Mesenchymal stem cell (in vitro differentiated cells and primary cell): ENCODE measurements at regions not wholly inside any gene's neighbourhood (a gene's known extent, or its start where the extent isn't known, plus 50 kb on each side); places are given as distances from the start of the nearest gene placed in this dataset.

Experiments
- DNase-seq: peaks from one replicate; pipeline ENCODE4 v3.0.0-alpha.2; 2013
- H2AFZ ChIP-seq: one replicate; pipeline ENCODE4 v1.6.1; 2013; ENCODE audit warnings: low read depth, mild to moderate bottlenecking, control low read depth, inconsistent platforms, low read length, moderate library complexity
- H2AK5ac ChIP-seq: 2 replicates; pipeline ENCODE4 v1.6.1; 2013; ENCODE audit warnings: low read length, moderate library complexity, mild to moderate bottlenecking, inconsistent platforms; ENCODE audit not compliant: severe bottlenecking
- H2BK120ac ChIP-seq: one replicate; pipeline ENCODE4 v1.6.1; 2013; ENCODE audit warnings: low read depth, mild to moderate bottlenecking, inconsistent platforms, low read length, moderate library complexity
- H2BK12ac ChIP-seq, 2 experiments: one replicate each; pipeline ENCODE4 v1.6.1; 2013; ENCODE audit warnings: inconsistent platforms in 2 of 2, low read length in 2 of 2, mild to moderate bottlenecking in 2 of 2, moderate library complexity in 2 of 2, control low read depth in 1 of 2
- H2BK15ac ChIP-seq: one replicate; pipeline ENCODE4 v1.6.1; 2013; ENCODE audit warnings: mild to moderate bottlenecking, low read depth, inconsistent platforms; ENCODE audit not compliant: poor library complexity, severe bottlenecking
- H2BK5ac ChIP-seq: 2 replicates; pipeline ENCODE4 v1.6.1; 2013; ENCODE audit warnings: low read depth, mild to moderate bottlenecking, low read length, control low read depth, inconsistent platforms; ENCODE audit not compliant: poor library complexity, severe bottlenecking
- H3K14ac ChIP-seq, 2 experiments: one replicate each; pipeline ENCODE4 v1.6.1; 2013; ENCODE audit warnings: inconsistent platforms in 2 of 2, low read length in 2 of 2, control low read depth in 1 of 2, mild to moderate bottlenecking in 1 of 2, moderate library complexity in 1 of 2
- H3K18ac ChIP-seq, 2 experiments: one replicate each; pipeline ENCODE4 v1.6.1; 2013; ENCODE audit warnings: inconsistent platforms in 2 of 2, low read length in 2 of 2, control low read depth in 1 of 2, low read depth in 1 of 2, mild to moderate bottlenecking in 1 of 2
- H3K23ac ChIP-seq, 2 experiments: one replicate each; pipeline ENCODE4 v1.6.1; 2013; ENCODE audit warnings: inconsistent platforms in 2 of 2, low read length in 2 of 2, mild to moderate bottlenecking in 2 of 2, moderate library complexity in 2 of 2, control low read depth in 1 of 2
- H3K27ac ChIP-seq: 2 replicates; pipeline ENCODE4 v1.5.1; 2013; ENCODE audit warnings: mild to moderate bottlenecking, moderate library complexity, low read length, control low read depth, inconsistent platforms; ENCODE audit not compliant: poor library complexity, severe bottlenecking
- H3K27me3 ChIP-seq, 2 experiments: 2 replicates each; pipeline versions ENCODE4 v1.6.1 to v1.7.0; 2013; ENCODE audit warnings: low read length in 2 of 2, mild to moderate bottlenecking in 2 of 2, moderate library complexity in 2 of 2, control low read depth in 1 of 2, inconsistent platforms in 1 of 2; ENCODE audit not compliant: control insufficient read depth in 1 of 2, insufficient read depth in 1 of 2
- H3K36me3 ChIP-seq, 2 experiments: 2 replicates each; pipeline versions ENCODE4 v1.6.1 to v1.7.0; 2013; ENCODE audit warnings: low read length in 2 of 2, control low read depth in 1 of 2, inconsistent platforms in 1 of 2, low read depth in 1 of 2, mild to moderate bottlenecking in 1 of 2; ENCODE audit not compliant: insufficient read depth in 2 of 2, control insufficient read depth in 1 of 2
- H3K4ac ChIP-seq, 2 experiments: one replicate each; pipeline ENCODE4 v1.6.1; 2013; ENCODE audit warnings: inconsistent platforms in 2 of 2, low read length in 2 of 2, mild to moderate bottlenecking in 2 of 2, moderate library complexity in 2 of 2, control low read depth in 1 of 2, low read depth in 1 of 2
- H3K4me1 ChIP-seq: 2 replicates; pipeline ENCODE4 v1.6.1; 2013; ENCODE audit warnings: low read depth, low read length, control low read depth; ENCODE audit not compliant: control insufficient read depth, insufficient read depth
- H3K4me2 ChIP-seq: 2 replicates; pipeline ENCODE4 v1.6.1; 2013; ENCODE audit warnings: low read length, mild to moderate bottlenecking, inconsistent platforms; ENCODE audit not compliant: poor library complexity, severe bottlenecking
- H3K4me3 ChIP-seq, 2 experiments: 2 replicates each; pipeline versions ENCODE4 v1.5.1 to v1.7.0; 2013; ENCODE audit warnings: low read length in 2 of 2, mild to moderate bottlenecking in 2 of 2, control low read depth in 1 of 2, low read depth in 1 of 2; ENCODE audit not compliant: insufficient read depth in 1 of 2
- H3K79me1 ChIP-seq: replicated peaks from 2 replicates; pipeline ENCODE4 v1.6.1; 2013; ENCODE audit warnings: mild to moderate bottlenecking, control low read depth, low read length, inconsistent platforms; ENCODE audit not compliant: poor library complexity, severe bottlenecking
- H3K9ac ChIP-seq: 2 replicates; pipeline ENCODE4 v1.7.0; 2013; ENCODE audit warnings: mild to moderate bottlenecking, low read length, moderate library complexity
- H3K9me3 ChIP-seq: 2 replicates; pipeline ENCODE4 v1.7.0; 2013; ENCODE audit warnings: mild to moderate bottlenecking, low read length; ENCODE audit not compliant: control insufficient read depth
- H4K8ac ChIP-seq: one replicate; pipeline ENCODE4 v1.6.1; 2013; ENCODE audit warnings: inconsistent platforms, mild to moderate bottlenecking, low read length, moderate library complexity
- H4K91ac ChIP-seq: one replicate; pipeline ENCODE4 v1.6.1; 2013; ENCODE audit warnings: mild to moderate bottlenecking, low read length, inconsistent platforms
- WGBS: methylation state at CpG from one replicate; pipeline ENCODE4 v1.1.7; 2013; ENCODE audit warnings: mixed read lengths; 5-methylcytosine and 5-hydroxymethylcytosine counted together

- H2BK15ac ChIP-seq: no peak overlapping the region
- H3K14ac ChIP-seq: no peak overlapping the region
- no peak overlapping the region for H2AK5ac ChIP-seq
- H3K4ac ChIP-seq: no peak overlapping the region
- H3K4me3 ChIP-seq: no peak overlapping the region
- no peak for DNase-seq
- no peak overlapping the region for H4K8ac ChIP-seq
- no peak overlapping the region for H4K91ac ChIP-seq
- H3K79me1 ChIP-seq: no peaks in the 10 kb centered on the region
- H3K9ac ChIP-seq: no peak overlapping the region
- H2BK12ac ChIP-seq: no peak overlapping the region
- H3K18ac ChIP-seq: no peak overlapping the region
- no peak overlapping the region for H2BK5ac ChIP-seq
- H2BK120ac ChIP-seq: no peak overlapping the region
- no peaks in the 10 kb centered on the region for H3K4me1 ChIP-seq
- no peaks in the 10 kb centered on the region for H3K27me3 ChIP-seq
- no peak overlapping the region for H2AFZ ChIP-seq
- H3K36me3 ChIP-seq: no peaks in the 10 kb centered on the region
- no peak overlapping the region for H3K23ac ChIP-seq
- H3K27ac ChIP-seq: no peak overlapping the region
- no CpG with 5 or more reads among the region's 1 CpG for WGBS
- H3K9me3 ChIP-seq: no peaks in the 10 kb centered on the region
- H3K4me2 ChIP-seq: no peak overlapping the region
Measured at GRCh38 chr16:65494080-65494479, 372.2 kb upstream of the CDH11 start.

DNA sequence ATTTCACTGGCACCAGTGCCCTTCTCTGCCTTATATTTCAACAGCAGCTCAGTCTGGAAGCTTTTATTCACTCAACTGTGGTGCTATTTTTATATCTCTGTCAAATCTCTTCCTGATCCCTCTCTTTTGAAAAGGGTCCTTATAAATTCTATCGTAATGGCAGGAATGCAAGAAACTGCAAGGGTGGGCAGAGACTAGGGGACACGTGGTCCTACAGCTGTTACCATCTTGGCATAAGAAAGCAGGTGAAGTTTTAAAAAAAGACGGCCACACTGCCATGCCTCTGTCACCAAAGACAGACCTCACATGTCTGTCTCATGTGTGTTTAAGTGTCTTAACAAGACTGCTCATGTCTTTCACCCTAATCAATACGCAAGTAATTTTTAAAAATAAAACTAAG lies 368.4 kb upstream of the CDH11 start:
- no peak overlapping the region for H3K23ac ChIP-seq
- H3K4me3 ChIP-seq: no peak overlapping the region
- no peaks in the 10 kb centered on the region for H3K27me3 ChIP-seq
- no peak overlapping the region for H2AK5ac ChIP-seq
- no peak overlapping the region for H2AFZ ChIP-seq
- H3K9me3 ChIP-seq: no peaks in the 10 kb centered on the region
- H3K27ac ChIP-seq: no peak overlapping the region
- no peaks in the 10 kb centered on the region for H3K79me1 ChIP-seq
- 100% methylated on average over 3 of the region's 4 CpGs for WGBS
- no peak overlapping the region for H2BK120ac ChIP-seq
- H2BK12ac ChIP-seq: no peak overlapping the region
- no peak overlapping the region for H3K4ac ChIP-seq
- H3K14ac ChIP-seq: no peak overlapping the region
- H3K18ac ChIP-seq: no peak overlapping the region
- H4K91ac ChIP-seq: no peak overlapping the region
- H3K4me2 ChIP-seq: no peak overlapping the region
- no peaks in the 10 kb centered on the region for H3K4me1 ChIP-seq
- H4K8ac ChIP-seq: no peak overlapping the region
- H2BK15ac ChIP-seq: no peak overlapping the region
- H3K36me3 ChIP-seq: no peaks in the 10 kb centered on the region
- no peak for DNase-seq
- no peak overlapping the region for H2BK5ac ChIP-seq
- no peak overlapping the region for H3K9ac ChIP-seq

GRCh38 chr16:65489531-65490023 lies 367.7 kb upstream of the CDH11 start:
- H2AFZ ChIP-seq: no peak overlapping the region
- no peak overlapping the region for H3K14ac ChIP-seq
- H2BK12ac ChIP-seq: no peak overlapping the region
- H3K79me1 ChIP-seq: no peaks in the 10 kb centered on the region
- DNase-seq: no peak
- H3K27ac ChIP-seq: no peak overlapping the region
- no peak overlapping the region for H3K9ac ChIP-seq
- H3K36me3 ChIP-seq: no peaks in the 10 kb centered on the region
- no peak overlapping the region for H4K8ac ChIP-seq
- no peak overlapping the region for H3K18ac ChIP-seq
- H3K23ac ChIP-seq: no peak overlapping the region
- no peak overlapping the region for H4K91ac ChIP-seq
- no peak overlapping the region for H3K4me2 ChIP-seq
- no peak overlapping the region for H2AK5ac ChIP-seq
- WGBS: 58% methylated on average over 4 of the region's 4 CpGs
- H3K27me3 ChIP-seq: no peaks in the 10 kb centered on the region
- no peak overlapping the region for H3K4ac ChIP-seq
- H2BK15ac ChIP-seq: no peak overlapping the region
- no peak overlapping the region for H2BK120ac ChIP-seq
- H3K9me3 ChIP-seq: no peaks in the 10 kb centered on the region
- no peak overlapping the region for H2BK5ac ChIP-seq
- H3K4me3 ChIP-seq: no peak overlapping the region
- no peaks in the 10 kb centered on the region for H3K4me1 ChIP-seq

GRCh38 chr16:65487231-65487630 lies 365.4 kb upstream of the CDH11 start:
- no peak overlapping the region for H3K9ac ChIP-seq
- H2AFZ ChIP-seq: no peak overlapping the region
- H3K4me2 ChIP-seq: no peak overlapping the region
- no peak overlapping the region for H3K27ac ChIP-seq
- H4K8ac ChIP-seq: no peak overlapping the region
- no peak overlapping the region for H2BK120ac ChIP-seq
- no peak for DNase-seq
- no peaks in the 10 kb centered on the region for H3K9me3 ChIP-seq
- H2AK5ac ChIP-seq: no peak overlapping the region
- no peaks in the 10 kb centered on the region for H3K79me1 ChIP-seq
- no peak overlapping the region for H4K91ac ChIP-seq
- no peaks in the 10 kb centered on the region for H3K27me3 ChIP-seq
- no peak overlapping the region for H3K4me3 ChIP-seq
- no peak overlapping the region for H2BK12ac ChIP-seq
- WGBS: 88% methylated on average over 4 of the region's 5 CpGs
- H3K18ac ChIP-seq: no peak overlapping the region
- H2BK5ac ChIP-seq: no peak overlapping the region
- no peak overlapping the region for H3K23ac ChIP-seq
- no peak overlapping the region for H3K14ac ChIP-seq
- H2BK15ac ChIP-seq: no peak overlapping the region
- H3K36me3 ChIP-seq: no peaks in the 10 kb centered on the region
- H3K4ac ChIP-seq: no peak overlapping the region
- H3K4me1 ChIP-seq: no peaks in the 10 kb centered on the region
